Parathyroid adenoma (tissue), 2 donors: ENCODE measurements at regions not wholly inside any gene's neighbourhood (a gene's known extent, or its start where the extent isn't known, plus 50 kb on each side); places are given as distances from the start of the nearest gene placed in this dataset.

ENCODE experiments used
- H2AFZ ChIP-seq: fragments of 300-600 bp; sonication (generic); one replicate; pipeline ENCODE4 v1.7.0; 2017; ENCODE audit warnings: antibody characterized with exemption, mild to moderate bottlenecking
- H3K27ac ChIP-seq: fragments of 300-600 bp; sonication (generic); one replicate; pipeline ENCODE4 v1.7.0; 2017
- H3K27me3 ChIP-seq: fragments of 300-600 bp; sonication (generic); one replicate; pipeline ENCODE4 v1.7.0; 2017; ENCODE audit warnings: low read length; ENCODE audit not compliant: control insufficient read depth, insufficient read depth
- H3K36me3 ChIP-seq: fragments of 300-600 bp; sonication (generic); one replicate; pipeline ENCODE4 v1.7.0; 2017; ENCODE audit warnings: low read length; ENCODE audit not compliant: control insufficient read depth, insufficient read depth
- H3K4me1 ChIP-seq: fragments of 300-600 bp; sonication (generic); one replicate; pipeline ENCODE4 v1.7.0; 2017; ENCODE audit warnings: control low read depth
- H3K4me2 ChIP-seq: fragments of 300-600 bp; sonication (generic); one replicate; pipeline ENCODE4 v1.7.0; 2017; ENCODE audit warnings: low read length
- H3K4me3 ChIP-seq: fragments of 300-600 bp; sonication (generic); one replicate; pipeline ENCODE4 v1.7.0; 2017; ENCODE audit warnings: low read depth, low read length
- H3K79me2 ChIP-seq: fragments of 300-600 bp; sonication (generic); one replicate; pipeline ENCODE4 v1.7.0; 2017; ENCODE audit warnings: control low read depth
- H3K9ac ChIP-seq: fragments of 300-600 bp; sonication (generic); one replicate; pipeline ENCODE4 v1.7.0; 2017; ENCODE audit warnings: mild to moderate bottlenecking
- H3K9me3 ChIP-seq: fragments of 300-600 bp; sonication (generic); one replicate; pipeline ENCODE4 v1.7.0; 2017; ENCODE audit warnings: low read length; ENCODE audit not compliant: control insufficient read depth
- TF ChIP-seq, protein P1 (sequence below): fragments of 300-600 bp; sonication (generic); IDR thresholded peaks from one replicate; pipeline ENCODE4 v1.7.0; 2017; ENCODE audit warnings: antibody characterized with exemption, mild to moderate bottlenecking
- donor health status: primary hyperparathyroidism.

DNA sequence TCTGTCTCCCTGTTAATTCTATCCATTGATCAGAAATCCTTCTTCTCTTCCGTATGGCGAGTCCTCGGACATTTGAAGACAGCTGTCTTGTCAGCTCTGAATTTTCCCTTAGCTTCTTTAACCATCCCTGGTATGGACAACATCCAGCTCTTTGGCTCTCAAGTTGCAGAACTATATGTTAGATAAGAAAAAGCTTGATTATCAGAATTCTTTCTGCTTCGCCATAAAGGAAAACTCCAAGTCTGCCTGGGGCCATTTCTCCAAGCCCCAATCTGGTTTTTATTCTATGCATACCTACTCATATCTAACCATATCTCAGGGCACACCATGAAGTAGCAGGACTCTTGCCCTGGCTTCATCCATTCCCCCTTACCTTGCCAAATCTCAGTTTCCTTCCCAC, 215.7 kb upstream of the TMC3 start:
- H3K27me3 ChIP-seq, result no peaks in the 10 kb centered on the region
- no peak overlapping the region for H3K27ac ChIP-seq
- no peaks in the 10 kb centered on the region for H3K4me1 ChIP-seq

DNA sequence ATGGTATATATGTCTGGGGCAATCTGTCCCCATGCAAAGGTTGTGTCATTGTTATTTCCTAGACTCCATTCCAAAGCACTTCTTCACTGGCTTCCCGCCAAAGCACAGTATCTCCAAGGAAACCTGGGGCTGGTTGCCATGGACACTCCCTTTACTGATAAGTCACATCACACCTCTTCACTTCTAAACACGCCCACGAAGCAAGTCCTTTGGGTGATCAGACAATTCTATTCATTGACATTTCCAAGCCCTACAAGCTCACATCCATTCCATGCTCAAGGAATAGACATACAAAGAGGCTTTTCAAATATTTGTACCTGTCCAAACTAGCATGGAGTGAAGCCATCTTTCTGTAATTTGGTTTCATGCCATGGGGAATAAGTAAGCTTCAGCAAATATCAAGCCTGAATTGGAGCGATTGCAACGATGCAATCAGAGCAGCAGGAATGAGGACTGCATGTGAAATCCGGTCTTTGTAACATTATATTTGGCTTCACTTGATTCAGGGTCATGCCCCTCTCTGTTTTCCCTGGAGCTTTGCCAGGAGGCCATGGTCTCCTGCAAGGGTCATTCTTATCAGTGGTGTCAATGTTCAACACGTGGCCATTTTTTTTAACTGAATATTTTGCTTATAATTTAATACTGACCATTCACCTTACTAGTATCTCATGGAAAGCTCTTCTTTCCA, 201.6 kb upstream of the TMC3 start:
- no peaks in the 10 kb centered on the region for H3K79me2 ChIP-seq
- no peak overlapping the region for H3K4me2 ChIP-seq
- TF ChIP-seq, protein P1, sequence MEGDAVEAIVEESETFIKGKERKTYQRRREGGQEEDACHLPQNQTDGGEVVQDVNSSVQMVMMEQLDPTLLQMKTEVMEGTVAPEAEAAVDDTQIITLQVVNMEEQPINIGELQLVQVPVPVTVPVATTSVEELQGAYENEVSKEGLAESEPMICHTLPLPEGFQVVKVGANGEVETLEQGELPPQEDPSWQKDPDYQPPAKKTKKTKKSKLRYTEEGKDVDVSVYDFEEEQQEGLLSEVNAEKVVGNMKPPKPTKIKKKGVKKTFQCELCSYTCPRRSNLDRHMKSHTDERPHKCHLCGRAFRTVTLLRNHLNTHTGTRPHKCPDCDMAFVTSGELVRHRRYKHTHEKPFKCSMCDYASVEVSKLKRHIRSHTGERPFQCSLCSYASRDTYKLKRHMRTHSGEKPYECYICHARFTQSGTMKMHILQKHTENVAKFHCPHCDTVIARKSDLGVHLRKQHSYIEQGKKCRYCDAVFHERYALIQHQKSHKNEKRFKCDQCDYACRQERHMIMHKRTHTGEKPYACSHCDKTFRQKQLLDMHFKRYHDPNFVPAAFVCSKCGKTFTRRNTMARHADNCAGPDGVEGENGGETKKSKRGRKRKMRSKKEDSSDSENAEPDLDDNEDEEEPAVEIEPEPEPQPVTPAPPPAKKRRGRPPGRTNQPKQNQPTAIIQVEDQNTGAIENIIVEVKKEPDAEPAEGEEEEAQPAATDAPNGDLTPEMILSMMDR, result no peak

More for the DNA sequence above, 215.7 kb upstream of the TMC3 start:
- Histone ChIP-seq H3K9ac (no peak overlapping the region), H3K4me3 (no peak overlapping the region), H3K36me3 (no peaks in the 10 kb centered on the region), H3K4me2 (no peak overlapping the region), H3K9me3 (no peaks in the 10 kb centered on the region), H3K79me2 (no peaks in the 10 kb centered on the region), H2AFZ (no peak overlapping the region)
- TF ChIP-seq, protein P1, result no peak

DNA sequence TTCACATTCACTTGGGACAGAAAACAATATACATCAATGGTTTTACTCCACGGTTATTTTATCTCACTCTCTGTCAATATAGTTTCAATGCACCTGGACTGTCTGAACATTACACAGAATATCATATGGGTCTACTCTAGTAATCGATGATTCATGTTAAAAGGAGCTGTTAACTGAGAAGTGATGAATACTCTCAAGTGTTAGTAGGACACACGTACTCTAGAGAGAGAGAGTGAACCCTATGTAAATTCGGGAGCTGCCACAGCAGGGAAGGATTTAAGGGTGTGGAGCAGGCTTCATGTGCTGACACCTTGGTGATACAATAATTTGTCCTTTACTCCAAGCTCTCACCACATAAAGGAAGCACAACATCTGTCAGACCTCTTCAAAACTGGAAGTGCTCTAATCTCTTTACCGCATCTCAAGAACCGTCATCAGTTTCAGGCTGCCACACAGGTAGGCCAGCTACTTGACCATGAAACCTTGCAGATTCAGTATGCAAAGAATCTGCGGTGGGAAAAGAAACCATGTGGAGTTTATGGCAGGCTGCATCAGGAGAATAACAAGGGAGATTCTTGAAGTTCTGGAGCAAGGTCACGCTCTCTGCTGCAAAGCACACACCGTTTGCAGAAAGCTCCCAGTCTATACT, 199.2 kb upstream of the TMC3 start:
- H3K9ac ChIP-seq, result no peak overlapping the region
- H2AFZ ChIP-seq, result no peak overlapping the region
- no peak overlapping the region for H3K27ac ChIP-seq
- H3K4me2 ChIP-seq, result no peak overlapping the region
- no peaks in the 10 kb centered on the region for H3K9me3 ChIP-seq
- no peaks in the 10 kb centered on the region for H3K79me2 ChIP-seq
- no peaks in the 10 kb centered on the region for H3K36me3 ChIP-seq
- H3K27me3 ChIP-seq, result no peaks in the 10 kb centered on the region
- H3K4me1 ChIP-seq, result no peaks in the 10 kb centered on the region
- TF ChIP-seq, protein P1, result no peak
- no peak overlapping the region for H3K4me3 ChIP-seq

More for the DNA sequence above, 201.6 kb upstream of the TMC3 start:
- H2AFZ ChIP-seq, result no peak overlapping the region
- no peaks in the 10 kb centered on the region for H3K27me3 ChIP-seq
- H3K36me3 ChIP-seq, result no peaks in the 10 kb centered on the region
- no peaks in the 10 kb centered on the region for H3K9me3 ChIP-seq
- no peak overlapping the region for H3K27ac ChIP-seq
- no peak overlapping the region for H3K4me3 ChIP-seq
- no peaks in the 10 kb centered on the region for H3K4me1 ChIP-seq
- H3K9ac ChIP-seq, result no peak overlapping the region

DNA sequence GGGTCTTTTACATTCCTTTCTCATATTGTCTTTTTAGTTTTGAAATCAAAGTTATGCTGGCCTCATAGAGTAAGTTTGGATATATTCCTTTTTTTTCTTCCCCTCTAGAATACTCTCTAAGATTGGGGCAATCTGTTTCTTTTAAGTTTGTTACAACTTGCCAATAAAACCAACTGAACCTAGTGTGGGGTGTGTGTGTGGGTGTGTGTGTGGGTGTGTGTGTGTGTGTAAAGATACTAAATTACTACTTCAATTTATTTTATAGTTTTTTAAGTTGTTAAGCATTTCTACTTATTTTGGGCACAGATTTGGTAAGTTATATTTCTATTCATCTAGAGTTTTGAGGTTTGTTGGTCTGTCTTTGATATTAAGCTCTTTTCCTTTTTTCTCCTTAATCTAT, 198.2 kb upstream of the TMC3 start:
- TF ChIP-seq, protein P1, result no peak
- no peak overlapping the region for H3K4me2 ChIP-seq

More for the DNA sequence above, 198.2 kb upstream of the TMC3 start:
- Histone ChIP-seq H3K79me2 (no peaks in the 10 kb centered on the region), H3K4me3 (no peak overlapping the region), H3K9me3 (no peaks in the 10 kb centered on the region), H3K36me3 (no peaks in the 10 kb centered on the region), H3K9ac (no peak overlapping the region), H2AFZ (no peak overlapping the region), H3K27ac (no peak overlapping the region), H3K27me3 (no peaks in the 10 kb centered on the region), H3K4me1 (no peaks in the 10 kb centered on the region)
